Naive B cell (primary cell): ENCODE measurements at regions not wholly inside any gene's neighbourhood (a gene's known extent, or its start where the extent isn't known, plus 50 kb on each side); places are given as distances from the start of the nearest gene placed in this dataset.

Experiments used
- ATAC-seq, 2 donors: fragments of 150-1000 bp; cut with Tn5 transposase; 2 replicates each; pipeline ENCODE4 v1.10.0; 2021; ENCODE audit warnings: low read depth in 2 of 2, mild to moderate bottlenecking in 2 of 2, moderate library complexity in 2 of 2
- DNase-seq: peaks from one replicate; pipeline ENCODE4 v3.0.0; 2022
- H3K27ac Mint-ChIP-seq, 6 donors: one replicate each; pipeline ENCODE4 v1.8.0; 2020 to 2022; ENCODE audit warnings: mild to moderate bottlenecking in 6 of 6, mixed read lengths in 6 of 6, moderate library complexity in 5 of 6, inconsistent platforms in 2 of 6
- H3K27me3 Mint-ChIP-seq, 3 donors: one replicate each; pipeline ENCODE4 v1.8.0; 2021 to 2022; ENCODE audit warnings: mixed read lengths in 3 of 3, mild to moderate bottlenecking in 1 of 3
- H3K36me3 Mint-ChIP-seq, 2 donors: one replicate each; pipeline ENCODE4 v1.8.0; 2020 to 2022; ENCODE audit warnings: mixed read lengths in 2 of 2, inconsistent platforms in 1 of 2, mild to moderate bottlenecking in 1 of 2
- H3K4me1 Mint-ChIP-seq, 3 donors: one replicate each; pipeline ENCODE4 v1.8.0; 2020 to 2022; ENCODE audit warnings: mixed read lengths in 3 of 3, inconsistent platforms in 1 of 3, mild to moderate bottlenecking in 1 of 3, moderate library complexity in 1 of 3
- H3K4me3 Mint-ChIP-seq, 8 donors: one replicate each; pipeline ENCODE4 v1.8.0; 2020 to 2022; ENCODE audit warnings: mild to moderate bottlenecking in 8 of 8, mixed read lengths in 8 of 8, moderate library complexity in 8 of 8, inconsistent platforms in 2 of 8
- H3K9me3 Mint-ChIP-seq, 7 donors: one replicate each; pipeline ENCODE4 v1.8.0; 2020 to 2022; ENCODE audit warnings: mixed read lengths in 7 of 7, mild to moderate bottlenecking in 5 of 7, inconsistent platforms in 2 of 7, moderate library complexity in 1 of 7

- Mint-ChIP-seq H3K4me1 (no peaks in the 10 kb centered on the region), H3K9me3 (peaks cover 0 to 3% (median 0%) of the 10 kb centered on the region in 7 donors), H3K4me3 (no peak overlapping the region), H3K27me3 (no peaks in the 10 kb centered on the region), H3K27ac (no peak overlapping the region), H3K36me3 (no peaks in the 10 kb centered on the region)
- DNase-seq (no peak), ATAC-seq (no peak)
Observed at GRCh38 chr4:188804861-188805260, 665.6 kb downstream of the TRIML1 start.

GRCh38 chr4:188811121-188811520, 671.9 kb downstream of the TRIML1 start:
- H3K4me1 Mint-ChIP-seq: no peaks in the 10 kb centered on the region
- H3K4me3 Mint-ChIP-seq: no peak overlapping the region
- no peaks in the 10 kb centered on the region for H3K36me3 Mint-ChIP-seq
- no peaks in the 10 kb centered on the region for H3K27me3 Mint-ChIP-seq
- peaks cover 0 to 11% (median 3%) of the 10 kb centered on the region in 7 donors for H3K9me3 Mint-ChIP-seq
- no peak overlapping the region for H3K27ac Mint-ChIP-seq
- ATAC-seq: no peak
- DNase-seq: no peak

GRCh38 chr4:188812644-188813043, 673.4 kb downstream of the TRIML1 start:
- no peaks in the 10 kb centered on the region for H3K36me3 Mint-ChIP-seq
- peaks cover 0 to 19% (median 3%) of the 10 kb centered on the region in 7 donors for H3K9me3 Mint-ChIP-seq
- no peak for ATAC-seq
- H3K4me3 Mint-ChIP-seq: no peak overlapping the region
- no peaks in the 10 kb centered on the region for H3K4me1 Mint-ChIP-seq
- H3K27me3 Mint-ChIP-seq: no peaks in the 10 kb centered on the region
- DNase-seq: no peak
- no peak overlapping the region for H3K27ac Mint-ChIP-seq

GRCh38 chr4:188818300-188818699, 679.1 kb downstream of the TRIML1 start:
- no peak overlapping the region for H3K27ac Mint-ChIP-seq
- H3K36me3 Mint-ChIP-seq: no peaks in the 10 kb centered on the region
- H3K4me1 Mint-ChIP-seq: no peaks in the 10 kb centered on the region
- peaks cover 0 to 18% (median 3%) of the 10 kb centered on the region in 7 donors for H3K9me3 Mint-ChIP-seq
- H3K4me3 Mint-ChIP-seq: no peak overlapping the region
- H3K27me3 Mint-ChIP-seq: no peaks in the 10 kb centered on the region
- ATAC-seq (no peak), DNase-seq (no peak)

GRCh38 chr4:188819233-188819632, 680.0 kb downstream of the TRIML1 start:
- ATAC-seq: no peak
- no peak overlapping the region for H3K27ac Mint-ChIP-seq

GRCh38 chr4:188821500-188821899, 682.3 kb downstream of the TRIML1 start:
- Mint-ChIP-seq H3K27ac (no peak overlapping the region), H3K36me3 (no peaks in the 10 kb centered on the region), H3K4me1 (no peaks in the 10 kb centered on the region), H3K9me3 (peaks cover 0 to 8% (median 0%) of the 10 kb centered on the region in 7 donors), H3K27me3 (no peaks in the 10 kb centered on the region), H3K4me3 (no peak overlapping the region)
- no peak for ATAC-seq
- no peak for DNase-seq

More at GRCh38 chr4:188819233-188819632, 680.0 kb downstream of the TRIML1 start:
- no peaks in the 10 kb centered on the region for H3K27me3 Mint-ChIP-seq
- H3K4me3 Mint-ChIP-seq: no peak overlapping the region
- no peak for DNase-seq
- H3K4me1 Mint-ChIP-seq: no peaks in the 10 kb centered on the region
- H3K9me3 Mint-ChIP-seq: peaks cover 0 to 9% (median 0%) of the 10 kb centered on the region in 7 donors
- no peaks in the 10 kb centered on the region for H3K36me3 Mint-ChIP-seq

GRCh38 chr4:188822698-188823097, 683.5 kb downstream of the TRIML1 start:
- no peak overlapping the region for H3K27ac Mint-ChIP-seq
- no peaks in the 10 kb centered on the region for H3K36me3 Mint-ChIP-seq
- no peaks in the 10 kb centered on the region for H3K27me3 Mint-ChIP-seq
- ATAC-seq: no peak
- peaks cover 0 to 1% (median 0%) of the 10 kb centered on the region in 7 donors for H3K9me3 Mint-ChIP-seq
- H3K4me3 Mint-ChIP-seq: no peak overlapping the region
- no peak for DNase-seq
- no peaks in the 10 kb centered on the region for H3K4me1 Mint-ChIP-seq

GRCh38 chr4:188824553-188824952, 685.3 kb downstream of the TRIML1 start:
- ATAC-seq (no peak), DNase-seq (no peak)
- Mint-ChIP-seq H3K27ac (no peak overlapping the region), H3K27me3 (no peaks in the 10 kb centered on the region), H3K36me3 (no peaks in the 10 kb centered on the region), H3K4me3 (no peak overlapping the region), H3K4me1 (no peaks in the 10 kb centered on the region), H3K9me3 (peaks cover 0 to 7% (median 0%) of the 10 kb centered on the region in 7 donors)

- DNase-seq (no peak), ATAC-seq (no peak)
- H3K4me3 Mint-ChIP-seq: no peak overlapping the region
- H3K9me3 Mint-ChIP-seq: peaks cover 0 to 7% (median 2%) of the 10 kb centered on the region in 7 donors
- peak overlapping the region in 1 of 6 donors; percentile 1 for H3K27ac Mint-ChIP-seq
- H3K36me3 Mint-ChIP-seq: no peaks in the 10 kb centered on the region
- no peaks in the 10 kb centered on the region for H3K4me1 Mint-ChIP-seq
- no peaks in the 10 kb centered on the region for H3K27me3 Mint-ChIP-seq
Observed at GRCh38 chr4:188826393-188826792, 687.2 kb downstream of the TRIML1 start.

GRCh38 chr4:188839704-188840103, 700.5 kb downstream of the TRIML1 start:
- ATAC-seq: no peak
- no peaks in the 10 kb centered on the region for H3K36me3 Mint-ChIP-seq
- peaks cover 0 to 6% (median 0%) of the 10 kb centered on the region in 7 donors for H3K9me3 Mint-ChIP-seq
- no peak overlapping the region for H3K4me3 Mint-ChIP-seq
- no peak overlapping the region for H3K27ac Mint-ChIP-seq
- H3K4me1 Mint-ChIP-seq: no peaks in the 10 kb centered on the region
- DNase-seq: no peak
- H3K27me3 Mint-ChIP-seq: no peaks in the 10 kb centered on the region

- DNase-seq: no peak
- Mint-ChIP-seq H3K27me3 (no peaks in the 10 kb centered on the region), H3K4me1 (no peaks in the 10 kb centered on the region), H3K36me3 (no peaks in the 10 kb centered on the region), H3K4me3 (no peak overlapping the region), H3K9me3 (peaks cover 0 to 9% (median 4%) of the 10 kb centered on the region in 7 donors), H3K27ac (no peak overlapping the region)
- no peak for ATAC-seq
Observed at GRCh38 chr4:188841523-188841922, 702.3 kb downstream of the TRIML1 start.

GRCh38 chr4:188854436-188854835, 715.2 kb downstream of the TRIML1 start:
- ATAC-seq: no peak
- Mint-ChIP-seq H3K27me3 (no peaks in the 10 kb centered on the region), H3K27ac (no peak overlapping the region), H3K4me1 (no peaks in the 10 kb centered on the region), H3K9me3 (peaks cover 5 to 33% (median 14%) of the 10 kb centered on the region in 7 donors), H3K36me3 (no peaks in the 10 kb centered on the region), H3K4me3 (no peak overlapping the region)
- DNase-seq: no peak

GRCh38 chr4:188858696-188859095, 719.5 kb downstream of the TRIML1 start:
- Mint-ChIP-seq H3K27me3 (no peaks in the 10 kb centered on the region), H3K27ac (no peak overlapping the region), H3K36me3 (no peaks in the 10 kb centered on the region), H3K4me1 (no peaks in the 10 kb centered on the region), H3K9me3 (peaks cover 8 to 23% (median 12%) of the 10 kb centered on the region in 7 donors), H3K4me3 (no peak overlapping the region)
- ATAC-seq (no peak), DNase-seq (no peak)

GRCh38 chr4:188864741-188865140, 725.5 kb downstream of the TRIML1 start:
- Mint-ChIP-seq H3K4me3 (no peak overlapping the region), H3K27ac (no peak overlapping the region), H3K9me3 (peaks cover 5 to 22% (median 14%) of the 10 kb centered on the region in 7 donors), H3K27me3 (no peaks in the 10 kb centered on the region), H3K36me3 (no peaks in the 10 kb centered on the region), H3K4me1 (no peaks in the 10 kb centered on the region)
- ATAC-seq (no peak), DNase-seq (no peak)

- no peak overlapping the region for H3K27ac Mint-ChIP-seq
- H3K27me3 Mint-ChIP-seq: no peaks in the 10 kb centered on the region
- no peak for ATAC-seq
- no peaks in the 10 kb centered on the region for H3K4me1 Mint-ChIP-seq
- H3K9me3 Mint-ChIP-seq: peaks cover 0 to 24% (median 7%) of the 10 kb centered on the region in 7 donors
- no peak for DNase-seq
- no peak overlapping the region for H3K4me3 Mint-ChIP-seq
- H3K36me3 Mint-ChIP-seq: no peaks in the 10 kb centered on the region
Observed at GRCh38 chr4:188867796-188868195, 728.6 kb downstream of the TRIML1 start.
